HepG2 (cell line): ENCODE measurements at regions not wholly inside any gene's neighbourhood (a gene's known extent, or its start where the extent isn't known, plus 50 kb on each side); places are given as distances from the start of the nearest gene placed in this dataset.
A peak's percentile ranks its signal among the peaks of the same experiment; 100 is the strongest.

Source experiments
- ATAC-seq: fragments of 200-7000 bp; cut with Tn5 transposase; 3 replicates; pipeline ENCODE4 v1.9.1; 2020; ENCODE audit warnings: mild to moderate bottlenecking, moderate library complexity
- BruUV-seq: library from RNA; stranded (reverse); fragments of 400-500 nt; replicated peaks from 2 replicates; lab custom pipeline; 2021; lab: Mats Ljungman, UMichigan
- CTCF ChIA-PET: fragments of 300-600 bp; formaldehyde crosslinking; extraction: SDS; loops from one replicate; lab custom pipeline; 2021; ENCODE audit warnings: low total read pairs, inconsistent platforms, low intra/inter-chr PET ratio; lab: Yijun Ruan, JAX
- POLR2A ChIA-PET: fragments of 350-600 bp; sonication (Branson Sonifier 250); formaldehyde crosslinking; loops from one replicate; lab custom pipeline; 2020; ENCODE audit warnings: antibody characterized with exemption, inconsistent platforms; lab: Yijun Ruan, JAX
- DNase-seq: peaks from one replicate; pipeline ENCODE4 v3.0.0-alpha.2; 2015; ENCODE audit warnings: low spot score
- FAIRE-seq: peaks from 3 replicates; lab custom pipeline; 2011; peaks lifted over from hg19 to GRCh38; lab: Jason Lieb, UNC
- H2AFZ ChIP-seq: one replicate; pipeline ENCODE4 v1.6.1; 2011; ENCODE audit warnings: low read length, inconsistent platforms
- H3K27ac ChIP-seq: fragments of 300-600 bp; 3 replicates; pipeline ENCODE4 v1.8.0; 2011; ENCODE audit warnings: mixed run types, mild to moderate bottlenecking, mixed read lengths, low read length, inconsistent platforms; ENCODE audit not compliant: insufficient read depth; ENCODE audit errors: extremely low read length
- H3K27me3 ChIP-seq, 2 experiments: fragments of 200-600 bp in 1 of 2; 2 replicates in 1 of 2; 3 replicates in 1 of 2; pipeline versions ENCODE4 v1.6.0 to v1.8.0; 2011; ENCODE audit warnings: low read length in 2 of 2, mild to moderate bottlenecking in 2 of 2, moderate library complexity in 2 of 2, inconsistent platforms in 1 of 2; ENCODE audit not compliant: insufficient read depth in 2 of 2, control insufficient read depth in 1 of 2
- H3K36me3 ChIP-seq, 2 experiments: fragments of 200-600 bp in 1 of 2; replicated peaks in 1 of 2; 2 replicates in 1 of 2; 3 replicates in 1 of 2; pipeline versions ENCODE4 v1.5.1 to v1.8.0; 2011; ENCODE audit warnings: low read length in 2 of 2, inconsistent platforms in 1 of 2; ENCODE audit not compliant: insufficient read depth in 2 of 2, control insufficient read depth in 1 of 2
- H3K4me1 ChIP-seq: 2 replicates; pipeline ENCODE4 v1.5.1; 2012; ENCODE audit warnings: low read length, inconsistent platforms; ENCODE audit not compliant: insufficient read depth
- H3K4me2 ChIP-seq: 2 replicates; pipeline ENCODE4 v1.6.0; 2011; ENCODE audit warnings: low read depth, low read length, inconsistent platforms
- H3K4me3 ChIP-seq, 3 experiments: fragments of 200-600 bp in 1 of 3; sonication (generic), shearing (Covaris generic) in 1 of 3; replicated peaks in 1 of 3; 2 replicates each; pipeline ENCODE4 v1.5.1; 2011 to 2016; ENCODE audit warnings: low read length in 3 of 3, inconsistent platforms in 2 of 3, low read depth in 2 of 3, mild to moderate bottlenecking in 2 of 3, control low read depth in 1 of 3, mixed read lengths in 1 of 3; ENCODE audit not compliant: insufficient read depth in 1 of 3
- H3K79me2 ChIP-seq: one replicate; pipeline ENCODE4 v1.6.1; 2011; ENCODE audit warnings: low read length, inconsistent platforms; ENCODE audit not compliant: insufficient read depth
- H3K9ac ChIP-seq: 2 replicates; pipeline ENCODE4 v1.6.0; 2011; ENCODE audit warnings: mild to moderate bottlenecking, low read depth, low read length, inconsistent platforms; ENCODE audit not compliant: insufficient read depth
- H3K9me3 ChIP-seq: 2 replicates; pipeline ENCODE4 v1.5.1; 2012; ENCODE audit warnings: mild to moderate bottlenecking, low read length
- H4K20me1 ChIP-seq: 2 replicates; pipeline ENCODE4 v1.6.0; 2011; ENCODE audit warnings: inconsistent platforms, mild to moderate bottlenecking, low read length, moderate library complexity; ENCODE audit not compliant: insufficient read depth
- ETV5 ChIP-seq: IDR thresholded peaks from 2 replicates; pipeline ENCODE4 v1.6.1; 2018; ENCODE audit warnings: missing biosample characterization, missing genetic modification reagents, inconsistent platforms, borderline replicate concordance
- ISL2 ChIP-seq: sonication (generic); formaldehyde crosslinking; IDR thresholded peaks from 2 replicates; pipeline ENCODE4 v1.5.0; 2020; ENCODE audit warnings: missing genetic modification reagents
- KDM4B ChIP-seq: sonication (generic); formaldehyde crosslinking; IDR thresholded peaks from 2 replicates; pipeline ENCODE4 v1.4.0; 2020; ENCODE audit warnings: missing genetic modification reagents
- ONECUT2 ChIP-seq: sonication (generic); formaldehyde crosslinking; IDR thresholded peaks from 2 replicates; pipeline ENCODE4 v1.4.0; 2020; ENCODE audit warnings: missing genetic modification reagents
- SMAD1 ChIP-seq: sonication (generic); formaldehyde crosslinking; IDR thresholded peaks from 2 replicates; pipeline ENCODE4 v1.4.0; 2020; ENCODE audit warnings: missing genetic modification reagents, low read depth, mild to moderate bottlenecking, borderline replicate concordance
- ZNF232 ChIP-seq: sonication (generic); formaldehyde crosslinking; IDR thresholded peaks from 2 replicates; pipeline ENCODE4 v1.4.0; 2020; ENCODE audit warnings: missing genetic modification reagents, borderline replicate concordance
- ZNF550 ChIP-seq: sonication (generic); formaldehyde crosslinking; IDR thresholded peaks from 2 replicates; pipeline ENCODE4 v1.4.0; 2020; ENCODE audit warnings: mild to moderate bottlenecking, missing genetic modification reagents, borderline replicate concordance
- ZNF614 ChIP-seq: IDR thresholded peaks from 2 replicates; pipeline ENCODE4 v1.6.1; 2018; ENCODE audit warnings: missing biosample characterization, missing genetic modification reagents, inconsistent platforms, borderline replicate concordance
- ZNF724P ChIP-seq: sonication (generic); formaldehyde crosslinking; IDR thresholded peaks from 2 replicates; pipeline ENCODE4 v1.8.0; 2022; ENCODE audit warnings: missing genetic modification reagents, borderline replicate concordance
- ZNF768 ChIP-seq: sonication (generic); formaldehyde crosslinking; IDR thresholded peaks from 2 replicates; pipeline ENCODE4 v1.4.0; 2020; ENCODE audit warnings: missing genetic modification reagents
- WGBS: methylation state at CpG from one replicate; pipeline ENCODE4 v1.1.6; 2017; ENCODE audit warnings: low lambda C conversion rate; 5-methylcytosine and 5-hydroxymethylcytosine counted together
- in situ Hi-C: cut with HindIII; loops from 2 replicates; pipeline ENCODE4 v1.10.0; 2017; ENCODE audit warnings: low pct_unique_long_range_greater_than_20kb; ENCODE audit not compliant: extremely low pct_ligation_motif_present
- intact Hi-C: fragments of 100-400 bp; cut with micrococcal nuclease; formaldehyde crosslinking; loops from one replicate; pipeline ENCODE4 v1.10.0; 2022; ENCODE audit not compliant: unreplicated experiment
- TF ChIP-seq, protein P1 (sequence below): IDR thresholded peaks from 2 replicates; pipeline ENCODE4 v1.6.1; 2012; ENCODE audit warnings: inconsistent platforms
- TF ChIP-seq, protein P2 (sequence below): IDR thresholded peaks from 2 replicates; pipeline ENCODE4 v1.6.1; 2016; ENCODE audit warnings: control low read depth
- TF ChIP-seq, protein P3 (sequence below): sonication (generic); formaldehyde crosslinking; IDR thresholded peaks from 2 replicates; pipeline ENCODE4 v1.4.0; 2020; ENCODE audit warnings: missing genetic modification reagents, mild to moderate bottlenecking, borderline replicate concordance
- TF ChIP-seq, protein P4 (sequence below): sonication (generic); formaldehyde crosslinking; IDR thresholded peaks from 2 replicates; pipeline ENCODE4 v1.5.0; 2020; ENCODE audit warnings: mild to moderate bottlenecking, missing genetic modification reagents

- no peak overlapping the region for H3K27ac ChIP-seq
- peak overlapping the region in 1 of 3 experiments; percentile 49; a peak in 2 of 6 replicates for H3K4me3 ChIP-seq
- no peak overlapping the region; the same call in 1 of the 2 replicates for H3K9ac ChIP-seq
- 22% methylated on average over 5 of the region's 7 CpGs for WGBS
- in situ Hi-C loops, result no loop called here
- H3K27me3 ChIP-seq, result no peaks in the 10 kb centered on the region
- peak; percentile 85 for ATAC-seq
- intact Hi-C loops, result loop anchor here (1.0 kb wide), 1 partner anchor 10 kb away; no protein-coding TSS in a partner anchor
- peak overlapping the region; percentile 64 for H3K4me2 ChIP-seq
- H2AFZ ChIP-seq, result no peak overlapping the region
- peaks cover 78% of the 10 kb centered on the region for H3K4me1 ChIP-seq
- no TSS peak for BruUV-seq
- no peaks in the 10 kb centered on the region for H3K79me2 ChIP-seq
- peak; percentile 77 for DNase-seq
- no peaks in the 10 kb centered on the region for H3K9me3 ChIP-seq
- no peaks in the 10 kb centered on the region for H4K20me1 ChIP-seq
- peak; percentile 77 for FAIRE-seq
- POLR2A ChIA-PET, result interaction anchor here (0.9 to 2.5 kb wide), 8 partner anchors 10 to 176 kb away, joined by 3 to 19 read pairs (median 4); partner anchors contain the start of gene MAP4K4
- CTCF ChIA-PET, result no interaction called here
- no peaks in the 10 kb centered on the region for H3K36me3 ChIP-seq
- peak; percentile 64; the same call in 1 of the 2 replicates for TF ChIP-seq ZNF768
- TF ChIP-seq, protein P1, sequence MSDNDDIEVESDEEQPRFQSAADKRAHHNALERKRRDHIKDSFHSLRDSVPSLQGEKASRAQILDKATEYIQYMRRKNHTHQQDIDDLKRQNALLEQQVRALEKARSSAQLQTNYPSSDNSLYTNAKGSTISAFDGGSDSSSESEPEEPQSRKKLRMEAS, result peak; percentile 76
- TF ChIP-seq, protein P2, sequence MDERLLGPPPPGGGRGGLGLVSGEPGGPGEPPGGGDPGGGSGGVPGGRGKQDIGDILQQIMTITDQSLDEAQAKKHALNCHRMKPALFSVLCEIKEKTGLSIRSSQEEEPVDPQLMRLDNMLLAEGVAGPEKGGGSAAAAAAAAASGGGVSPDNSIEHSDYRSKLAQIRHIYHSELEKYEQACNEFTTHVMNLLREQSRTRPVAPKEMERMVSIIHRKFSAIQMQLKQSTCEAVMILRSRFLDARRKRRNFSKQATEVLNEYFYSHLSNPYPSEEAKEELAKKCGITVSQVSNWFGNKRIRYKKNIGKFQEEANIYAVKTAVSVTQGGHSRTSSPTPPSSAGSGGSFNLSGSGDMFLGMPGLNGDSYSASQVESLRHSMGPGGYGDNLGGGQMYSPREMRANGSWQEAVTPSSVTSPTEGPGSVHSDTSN, result no peak
- TF ChIP-seq ZNF232 (CRISPR knock-in tag), result peak; percentile 78; the same call in 1 of the 2 replicates
- TF ChIP-seq ETV5 (CRISPR knock-in tag), result peak; percentile 88
- TF ChIP-seq, protein P3, sequence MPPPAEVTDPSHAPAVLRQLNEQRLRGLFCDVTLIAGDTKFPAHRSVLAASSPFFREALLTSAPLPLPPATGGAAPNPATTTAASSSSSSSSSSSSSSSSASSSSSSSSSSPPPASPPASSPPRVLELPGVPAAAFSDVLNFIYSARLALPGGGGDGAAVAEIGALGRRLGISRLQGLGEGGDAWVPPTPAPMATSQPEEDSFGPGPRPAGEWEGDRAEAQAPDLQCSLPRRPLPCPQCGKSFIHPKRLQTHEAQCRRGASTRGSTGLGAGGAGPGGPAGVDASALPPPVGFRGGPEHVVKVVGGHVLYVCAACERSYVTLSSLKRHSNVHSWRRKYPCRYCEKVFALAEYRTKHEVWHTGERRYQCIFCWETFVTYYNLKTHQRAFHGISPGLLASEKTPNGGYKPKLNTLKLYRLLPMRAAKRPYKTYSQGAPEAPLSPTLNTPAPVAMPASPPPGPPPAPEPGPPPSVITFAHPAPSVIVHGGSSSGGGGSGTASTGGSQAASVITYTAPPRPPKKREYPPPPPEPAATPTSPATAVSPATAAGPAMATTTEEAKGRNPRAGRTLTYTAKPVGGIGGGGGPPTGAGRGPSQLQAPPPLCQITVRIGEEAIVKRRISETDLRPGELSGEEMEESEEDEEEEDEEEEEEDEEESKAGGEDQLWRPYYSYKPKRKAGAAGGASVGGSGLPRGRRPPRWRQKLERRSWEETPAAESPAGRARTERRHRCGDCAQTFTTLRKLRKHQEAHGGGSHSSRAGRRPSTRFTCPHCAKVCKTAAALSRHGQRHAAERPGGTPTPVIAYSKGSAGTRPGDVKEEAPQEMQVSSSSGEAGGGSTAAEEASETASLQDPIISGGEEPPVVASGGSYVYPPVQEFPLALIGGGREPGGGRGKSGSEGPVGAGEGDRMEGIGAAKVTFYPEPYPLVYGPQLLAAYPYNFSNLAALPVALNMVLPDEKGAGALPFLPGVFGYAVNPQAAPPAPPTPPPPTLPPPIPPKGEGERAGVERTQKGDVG (CRISPR knock-in tag), result peak; percentile 71; the same call in 1 of the 2 replicates
- peak; percentile 43; the same call in 1 of the 2 replicates for TF ChIP-seq ZNF614 (CRISPR knock-in tag)
- 0 out of 2 replicates have a peak, but pooled peaks have one; percentile 36 for TF ChIP-seq KDM4B (CRISPR knock-in tag)
- peak; percentile 76 for TF ChIP-seq ISL2 (CRISPR knock-in tag)
- 0 out of 2 replicates have a peak, but pooled peaks have one; percentile 49 for TF ChIP-seq ZNF724P (CRISPR knock-in tag)
- TF ChIP-seq ONECUT2 (CRISPR knock-in tag), result no peak
- TF ChIP-seq, protein P4, sequence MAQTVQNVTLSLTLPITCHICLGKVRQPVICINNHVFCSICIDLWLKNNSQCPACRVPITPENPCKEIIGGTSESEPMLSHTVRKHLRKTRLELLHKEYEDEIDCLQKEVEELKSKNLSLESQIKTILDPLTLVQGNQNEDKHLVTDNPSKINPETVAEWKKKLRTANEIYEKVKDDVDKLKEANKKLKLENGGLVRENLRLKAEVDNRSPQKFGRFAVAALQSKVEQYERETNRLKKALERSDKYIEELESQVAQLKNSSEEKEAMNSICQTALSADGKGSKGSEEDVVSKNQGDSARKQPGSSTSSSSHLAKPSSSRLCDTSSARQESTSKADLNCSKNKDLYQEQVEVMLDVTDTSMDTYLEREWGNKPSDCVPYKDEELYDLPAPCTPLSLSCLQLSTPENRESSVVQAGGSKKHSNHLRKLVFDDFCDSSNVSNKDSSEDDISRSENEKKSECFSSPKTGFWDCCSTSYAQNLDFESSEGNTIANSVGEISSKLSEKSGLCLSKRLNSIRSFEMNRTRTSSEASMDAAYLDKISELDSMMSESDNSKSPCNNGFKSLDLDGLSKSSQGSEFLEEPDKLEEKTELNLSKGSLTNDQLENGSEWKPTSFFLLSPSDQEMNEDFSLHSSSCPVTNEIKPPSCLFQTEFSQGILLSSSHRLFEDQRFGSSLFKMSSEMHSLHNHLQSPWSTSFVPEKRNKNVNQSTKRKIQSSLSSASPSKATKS (CRISPR knock-in tag), result no peak
- TF ChIP-seq SMAD1 (CRISPR knock-in tag), result no peak
- TF ChIP-seq ZNF550 (CRISPR knock-in tag), result peak; percentile 85; the same call in 1 of the 2 replicates
Measured at GRCh38 chr2:101556033-101556459, 81.1 kb upstream of the RFX8 start.
